ENCODE measurements at regions not wholly inside any gene's neighbourhood (a gene's known extent, or its start where the extent isn't known, plus 50 kb on each side); places are given as distances from the start of the nearest gene placed in this dataset.

DNA sequence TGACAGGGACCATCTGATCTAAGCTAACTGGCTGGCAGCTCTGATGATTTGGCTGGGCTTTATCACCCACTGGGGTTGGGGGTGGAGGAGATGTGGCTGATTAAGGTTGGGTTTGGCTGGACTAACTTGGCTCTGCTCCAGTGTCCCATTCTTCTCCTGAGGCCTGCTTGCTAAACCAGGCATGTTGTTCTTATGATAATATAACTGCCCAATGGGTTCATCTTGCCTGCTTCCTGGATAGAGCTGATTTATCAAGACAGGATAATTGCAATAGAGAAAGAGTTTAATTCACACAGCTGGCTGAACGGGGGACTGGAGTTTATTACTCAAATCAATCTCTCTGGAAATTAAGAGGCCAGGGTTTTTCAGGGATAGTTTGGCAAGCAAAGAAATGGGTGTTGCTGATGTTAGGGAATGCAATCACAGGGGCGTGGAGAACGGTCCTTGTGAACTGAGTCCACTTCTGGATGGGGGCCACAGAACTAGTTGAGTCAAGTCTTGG is 150.4 kb downstream of the PTH2R start:
- in situ Hi-C loops (cut with MboI; ENCODE audit: low pct_unique_long_range_greater_than_20kb, low sequenced_read_pairs, unreplicated experiment): no loop called here
- no peak for TF ChIP-seq CTCF (IDR thresholded peaks at IDR 0.05; ENCODE audit: extremely low read depth, insufficient read depth, missing control alignments)
- no peak for DNase-seq (ENCODE audit: low spot score)

DNA sequence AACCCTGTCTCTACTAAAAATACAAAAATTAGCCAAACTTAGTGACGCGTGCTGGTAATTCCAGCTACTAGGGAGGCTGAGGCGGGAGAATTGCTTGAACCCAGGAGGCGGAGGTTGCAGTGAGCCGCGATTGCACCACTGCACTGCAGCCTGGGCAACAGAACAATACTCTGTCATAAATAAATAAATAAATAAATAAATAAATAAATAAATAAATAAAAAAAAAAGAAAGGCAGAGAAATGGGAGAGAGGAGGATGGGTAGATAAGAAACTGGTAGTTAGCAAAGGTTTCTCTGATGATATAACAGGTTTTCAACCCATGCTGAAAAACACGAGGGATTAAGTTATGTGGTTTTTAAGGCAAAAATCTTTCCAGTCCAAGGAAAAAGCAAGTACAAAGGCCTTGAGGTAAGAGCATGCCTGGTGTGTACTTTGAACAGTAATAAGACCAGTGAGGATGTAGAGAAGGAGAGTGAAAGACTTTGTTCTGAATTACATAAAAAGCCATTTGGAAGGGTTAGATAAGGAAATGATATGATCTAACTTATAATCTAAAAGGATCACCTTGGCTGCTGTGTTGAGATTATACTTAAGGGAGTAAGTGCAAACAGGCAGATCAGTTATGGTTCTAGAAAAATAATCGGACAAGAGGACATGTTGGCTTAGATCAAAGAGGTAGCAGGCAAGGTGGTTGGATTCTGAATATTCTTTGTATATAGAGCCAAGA is 159.3 kb downstream of the PTH2R start:
- in situ Hi-C loops (cut with MboI; ENCODE audit: low pct_unique_long_range_greater_than_20kb, low sequenced_read_pairs, unreplicated experiment): no loop called here
- no peak for DNase-seq (ENCODE audit: low spot score)
- TF ChIP-seq CTCF (IDR thresholded peaks at IDR 0.05; ENCODE audit: extremely low read depth, insufficient read depth, missing control alignments): no peak

DNA sequence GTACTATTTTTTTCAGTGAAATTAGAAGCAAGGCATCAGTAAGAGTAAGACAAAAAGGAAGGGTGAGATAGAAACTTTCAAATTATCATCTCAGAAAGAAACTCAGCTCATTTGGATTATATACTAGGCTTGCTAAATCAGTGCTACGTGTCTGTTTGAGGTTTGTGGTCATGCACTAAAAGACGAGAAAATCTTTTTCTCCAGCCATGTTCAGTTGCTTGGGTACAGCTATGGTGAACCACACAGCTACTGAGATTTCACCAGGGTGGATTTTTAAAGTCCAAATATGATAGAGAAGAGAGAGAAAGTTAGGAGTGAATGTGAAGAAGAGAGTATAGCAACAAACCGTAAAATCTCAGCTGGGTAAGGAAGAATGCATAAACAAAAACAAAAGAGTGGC is 161.6 kb downstream of the PTH2R start:
- no peak for DNase-seq (ENCODE audit: low spot score)
- in situ Hi-C loops (cut with MboI; ENCODE audit: low pct_unique_long_range_greater_than_20kb, low sequenced_read_pairs, unreplicated experiment): no loop called here
- no peak for TF ChIP-seq CTCF (IDR thresholded peaks at IDR 0.05; ENCODE audit: extremely low read depth, insufficient read depth, missing control alignments)

DNA sequence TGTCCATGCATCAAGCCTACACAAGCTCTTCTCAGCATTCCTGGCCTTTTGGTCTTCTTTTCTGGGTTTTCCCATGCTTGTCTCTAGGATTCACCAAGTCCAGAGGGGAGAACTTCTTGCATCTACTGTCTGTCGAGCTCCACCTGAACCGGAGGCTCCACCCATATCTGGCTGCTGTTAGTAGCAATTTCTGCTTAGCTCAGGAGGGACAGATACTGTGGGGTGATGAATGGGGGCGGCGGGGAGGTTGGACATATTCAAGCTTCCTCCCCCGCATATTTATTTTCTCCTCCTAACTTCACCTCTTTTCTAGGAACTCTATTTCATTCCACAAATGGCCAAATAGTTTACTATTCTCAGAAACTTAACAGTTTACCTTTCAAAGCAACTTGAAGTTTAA is 163.5 kb downstream of the PTH2R start:
- in situ Hi-C loops (cut with MboI; ENCODE audit: low pct_unique_long_range_greater_than_20kb, low sequenced_read_pairs, unreplicated experiment): no loop called here
- TF ChIP-seq CTCF (IDR thresholded peaks at IDR 0.05; ENCODE audit: extremely low read depth, insufficient read depth, missing control alignments): no peak
- DNase-seq (ENCODE audit: low spot score): no peak

- TF ChIP-seq CTCF (IDR thresholded peaks at IDR 0.05; ENCODE audit: extremely low read depth, insufficient read depth, missing control alignments): no peak
- in situ Hi-C loops (cut with MboI; ENCODE audit: low pct_unique_long_range_greater_than_20kb, low sequenced_read_pairs, unreplicated experiment): no loop called here
Observed at GRCh38 chr2:208570851-208571763, 164.5 kb downstream of the PTH2R start.

GRCh38 chr2:208571764-208572131 is 165.2 kb downstream of the PTH2R start:
- TF ChIP-seq CTCF (IDR thresholded peaks at IDR 0.05; ENCODE audit: extremely low read depth, insufficient read depth, missing control alignments): no peak
- in situ Hi-C loops (cut with MboI; ENCODE audit: low pct_unique_long_range_greater_than_20kb, low sequenced_read_pairs, unreplicated experiment): no loop called here
- DNase-seq (ENCODE audit: low spot score): no peak

More at GRCh38 chr2:208570851-208571763, 164.5 kb downstream of the PTH2R start:
- DNase-seq (ENCODE audit: low spot score): no peak

All from GM13977 (cell line).